Mesothelial cell of epicardium (in vitro differentiated cells): ENCODE measurements at regions not wholly inside any gene's neighbourhood (a gene's known extent, or its start where the extent isn't known, plus 50 kb on each side); places are given as distances from the start of the nearest gene placed in this dataset.

Experiments used
- DNase-seq, 2 experiments: peaks; one replicate each; pipeline ENCODE4 v3.0.0; 2021; ENCODE audit warnings: low spot score in 2 of 2; ENCODE audit not compliant: unreplicated experiment in 2 of 2
- H3K27ac Mint-ChIP-seq: 2 replicates; pipeline ENCODE4 v1.8.0; 2021; ENCODE audit warnings: mixed read lengths
- H3K27me3 Mint-ChIP-seq: 2 replicates; pipeline ENCODE4 v1.8.0; 2021; ENCODE audit warnings: low read depth, mixed read lengths
- H3K36me3 Mint-ChIP-seq: 2 replicates; pipeline ENCODE4 v1.8.0; 2021; ENCODE audit warnings: mixed read lengths
- H3K4me1 Mint-ChIP-seq: 2 replicates; pipeline ENCODE4 v1.8.0; 2021; ENCODE audit warnings: mixed read lengths
- H3K4me3 Mint-ChIP-seq: 2 replicates; pipeline ENCODE4 v1.8.0; 2021; ENCODE audit warnings: mild to moderate bottlenecking, moderate library complexity, mixed read lengths
- H3K9me3 Mint-ChIP-seq: 2 replicates; pipeline ENCODE4 v1.8.0; 2021; ENCODE audit warnings: mixed read lengths
- TF ChIP-seq, protein P1 (sequence below): fragments of 200-600 bp; sonication (generic); IDR thresholded peaks from one replicate; pipeline ENCODE4 v1.5.0; 2021; ENCODE audit warnings: antibody characterized with exemption; ENCODE audit not compliant: unreplicated experiment

DNA sequence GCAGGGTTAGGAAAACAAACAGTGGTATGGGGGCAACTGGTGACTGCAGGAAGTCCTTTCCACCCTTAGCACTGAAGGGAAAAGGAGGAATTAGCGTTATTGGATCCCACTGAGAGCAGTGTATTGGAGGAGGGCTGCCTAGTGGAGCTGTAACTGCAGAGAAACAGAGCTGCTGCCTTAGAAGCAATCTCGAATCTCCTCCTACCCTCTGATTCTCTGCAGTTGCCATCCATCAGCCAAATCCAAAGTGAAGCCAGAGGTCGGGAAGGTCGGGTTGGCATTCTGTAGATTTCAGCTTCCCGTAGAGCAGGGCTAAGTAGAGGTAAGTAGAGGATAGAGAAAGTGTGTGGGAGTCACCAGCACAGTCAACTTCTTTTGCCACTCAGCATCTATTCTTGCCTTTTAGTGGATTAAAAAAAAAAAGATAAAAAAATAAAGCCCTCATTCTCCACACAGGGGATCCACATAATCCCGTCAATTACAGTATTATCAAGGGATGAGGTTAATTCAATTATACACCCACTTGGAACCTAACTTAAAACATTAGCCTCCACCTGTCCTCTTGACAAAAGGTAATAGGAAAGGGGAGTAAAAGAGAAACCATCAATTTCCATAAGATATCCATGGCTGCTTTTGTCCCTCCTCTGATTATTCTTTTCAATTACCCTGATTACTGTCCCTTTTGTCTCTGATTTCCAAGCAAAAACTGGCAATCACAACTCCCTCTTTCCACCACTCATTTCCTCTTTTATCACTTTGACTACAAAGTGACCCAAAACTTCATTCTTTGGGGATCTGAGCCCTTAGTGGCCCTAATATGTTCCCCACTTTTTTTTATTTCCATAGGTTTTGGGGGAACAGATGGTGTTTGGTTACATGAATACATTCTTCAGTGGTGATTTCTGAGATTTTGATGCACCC is 234.7 kb downstream of the RBM26 start:
- H3K36me3 Mint-ChIP-seq, result peaks cover 4% of the 10 kb centered on the region
- no peaks in the 10 kb centered on the region for H3K27me3 Mint-ChIP-seq
- TF ChIP-seq, protein P1, sequence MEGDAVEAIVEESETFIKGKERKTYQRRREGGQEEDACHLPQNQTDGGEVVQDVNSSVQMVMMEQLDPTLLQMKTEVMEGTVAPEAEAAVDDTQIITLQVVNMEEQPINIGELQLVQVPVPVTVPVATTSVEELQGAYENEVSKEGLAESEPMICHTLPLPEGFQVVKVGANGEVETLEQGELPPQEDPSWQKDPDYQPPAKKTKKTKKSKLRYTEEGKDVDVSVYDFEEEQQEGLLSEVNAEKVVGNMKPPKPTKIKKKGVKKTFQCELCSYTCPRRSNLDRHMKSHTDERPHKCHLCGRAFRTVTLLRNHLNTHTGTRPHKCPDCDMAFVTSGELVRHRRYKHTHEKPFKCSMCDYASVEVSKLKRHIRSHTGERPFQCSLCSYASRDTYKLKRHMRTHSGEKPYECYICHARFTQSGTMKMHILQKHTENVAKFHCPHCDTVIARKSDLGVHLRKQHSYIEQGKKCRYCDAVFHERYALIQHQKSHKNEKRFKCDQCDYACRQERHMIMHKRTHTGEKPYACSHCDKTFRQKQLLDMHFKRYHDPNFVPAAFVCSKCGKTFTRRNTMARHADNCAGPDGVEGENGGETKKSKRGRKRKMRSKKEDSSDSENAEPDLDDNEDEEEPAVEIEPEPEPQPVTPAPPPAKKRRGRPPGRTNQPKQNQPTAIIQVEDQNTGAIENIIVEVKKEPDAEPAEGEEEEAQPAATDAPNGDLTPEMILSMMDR, result no peak
- peaks cover 53% of the 10 kb centered on the region for H3K9me3 Mint-ChIP-seq
- H3K27ac Mint-ChIP-seq, result no peak overlapping the region
- no peak for DNase-seq
- no peak overlapping the region for H3K4me3 Mint-ChIP-seq
- H3K4me1 Mint-ChIP-seq, result no peaks in the 10 kb centered on the region

GRCh38 chr13:79160818-79161217 is 245.2 kb downstream of the RBM26 start:
- no peak overlapping the region for H3K27ac Mint-ChIP-seq
- no peak for DNase-seq
- H3K27me3 Mint-ChIP-seq, result no peaks in the 10 kb centered on the region
- TF ChIP-seq, protein P1, result no peak
- no peaks in the 10 kb centered on the region for H3K9me3 Mint-ChIP-seq
- H3K36me3 Mint-ChIP-seq, result no peaks in the 10 kb centered on the region
- H3K4me1 Mint-ChIP-seq, result no peaks in the 10 kb centered on the region
- H3K4me3 Mint-ChIP-seq, result no peak overlapping the region

DNA sequence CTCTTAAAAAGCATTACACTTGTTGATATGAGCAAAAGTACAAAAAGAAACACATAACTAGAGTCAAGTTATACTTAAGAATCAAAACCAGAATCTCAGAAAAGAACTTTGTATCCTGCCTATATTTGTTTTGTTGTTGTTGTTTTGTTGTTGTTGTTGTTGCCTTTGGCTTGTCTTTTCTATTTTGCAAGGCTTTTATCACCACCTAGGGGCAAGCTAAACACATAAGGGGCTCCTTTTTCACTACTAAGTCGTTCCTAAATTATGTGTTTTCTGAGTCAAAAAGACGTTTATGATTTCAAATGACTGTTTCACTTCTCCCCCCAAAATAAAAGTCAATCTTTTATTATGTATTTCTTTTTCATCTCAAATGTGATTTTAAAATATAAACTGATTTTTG is 250.2 kb downstream of the RBM26 start:
- Mint-ChIP-seq H3K36me3 (no peaks in the 10 kb centered on the region), H3K4me1 (no peaks in the 10 kb centered on the region), H3K27ac (no peak overlapping the region), H3K9me3 (no peaks in the 10 kb centered on the region), H3K27me3 (no peaks in the 10 kb centered on the region), H3K4me3 (no peak overlapping the region)
- no peak for DNase-seq
- TF ChIP-seq, protein P1, result no peak

DNA sequence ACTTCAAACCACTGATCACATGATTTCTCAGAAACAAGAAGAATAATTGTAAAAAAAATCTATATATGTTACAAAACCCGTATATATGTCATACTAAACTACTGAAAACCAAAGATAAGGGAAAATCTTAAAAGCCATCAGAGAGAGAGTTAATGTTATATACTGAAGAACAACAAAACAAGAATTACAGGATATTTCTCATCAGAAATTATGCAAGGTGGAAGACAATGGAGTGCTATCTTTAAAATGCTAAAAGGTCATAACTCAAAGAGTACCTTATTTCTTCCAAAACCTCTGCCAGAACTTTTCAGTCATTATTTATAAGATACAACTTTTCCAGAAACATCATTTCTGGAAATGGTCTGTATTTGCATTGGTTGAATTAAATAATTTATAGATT is 256.8 kb downstream of the RBM26 start:
- Mint-ChIP-seq H3K4me1 (no peaks in the 10 kb centered on the region), H3K36me3 (no peaks in the 10 kb centered on the region), H3K9me3 (peaks cover 11% of the 10 kb centered on the region), H3K27ac (no peak overlapping the region), H3K4me3 (no peak overlapping the region), H3K27me3 (no peaks in the 10 kb centered on the region)
- TF ChIP-seq, protein P1, result no peak
- DNase-seq, result no peak

DNA sequence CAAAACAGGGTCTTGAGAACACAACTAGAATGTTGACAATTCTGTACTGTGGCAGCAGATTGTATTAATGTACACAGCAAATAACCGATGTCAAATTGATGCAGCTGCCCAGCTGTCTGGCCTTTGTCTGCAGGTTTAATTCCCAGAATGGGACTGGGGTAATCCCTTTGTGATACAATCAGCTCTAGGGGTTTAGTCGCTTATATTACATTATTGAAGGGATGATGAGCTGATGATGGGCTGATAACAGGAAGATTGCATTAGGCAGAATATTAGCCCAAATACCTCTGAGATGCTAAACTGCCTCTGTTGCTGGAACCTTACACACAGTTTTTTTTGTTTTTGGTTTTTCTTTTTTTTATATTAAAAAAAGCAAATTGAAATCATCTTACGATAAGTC is 265.0 kb downstream of the RBM26 start:
- H3K4me3 Mint-ChIP-seq, result no peak overlapping the region

More for the DNA sequence above, 265.0 kb downstream of the RBM26 start:
- Mint-ChIP-seq H3K27ac (no peak overlapping the region), H3K27me3 (peaks cover 10% of the 10 kb centered on the region), H3K36me3 (no peaks in the 10 kb centered on the region), H3K4me1 (peaks cover 4% of the 10 kb centered on the region), H3K9me3 (peaks cover 13% of the 10 kb centered on the region)
- no peak for DNase-seq
- TF ChIP-seq, protein P1, result no peak
